NCI-H2029 (cell line): ENCODE measurements at regions not wholly inside any gene's neighbourhood (a gene's known extent, or its start where the extent isn't known, plus 50 kb on each side); places are given as distances from the start of the nearest gene placed in this dataset.
"Not testable (repeated sequence)": the region's sequence is repeated elsewhere in the genome, so short reads cannot be mapped to it uniquely, and the experiment has no call there.

Experiments
- DNase-seq: peaks from one replicate; lab custom pipeline; 2025; lab: John Stamatoyannopoulos, UW

DNA sequence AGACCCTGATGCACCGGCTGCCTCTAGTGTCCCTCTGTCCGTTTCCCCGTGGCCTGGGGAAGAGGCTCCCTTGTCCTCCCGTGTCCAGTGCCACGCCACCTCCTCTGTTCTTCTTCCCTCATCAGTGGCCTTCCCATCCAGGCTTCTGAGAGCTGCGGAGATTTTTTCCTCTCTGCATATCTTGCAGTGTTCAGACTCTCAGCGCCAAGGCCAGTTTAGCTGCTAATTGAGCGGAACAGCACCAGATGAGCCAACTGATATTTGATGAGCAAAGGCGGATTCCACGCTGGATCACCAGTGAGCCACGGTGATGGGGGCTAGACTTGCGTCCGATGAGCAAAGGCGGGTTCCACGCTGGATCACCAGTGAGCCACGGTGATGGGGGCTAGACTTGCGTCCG lies 257.6 kb downstream of the FOXL1 start:
- DNase-seq: no peak

DNA sequence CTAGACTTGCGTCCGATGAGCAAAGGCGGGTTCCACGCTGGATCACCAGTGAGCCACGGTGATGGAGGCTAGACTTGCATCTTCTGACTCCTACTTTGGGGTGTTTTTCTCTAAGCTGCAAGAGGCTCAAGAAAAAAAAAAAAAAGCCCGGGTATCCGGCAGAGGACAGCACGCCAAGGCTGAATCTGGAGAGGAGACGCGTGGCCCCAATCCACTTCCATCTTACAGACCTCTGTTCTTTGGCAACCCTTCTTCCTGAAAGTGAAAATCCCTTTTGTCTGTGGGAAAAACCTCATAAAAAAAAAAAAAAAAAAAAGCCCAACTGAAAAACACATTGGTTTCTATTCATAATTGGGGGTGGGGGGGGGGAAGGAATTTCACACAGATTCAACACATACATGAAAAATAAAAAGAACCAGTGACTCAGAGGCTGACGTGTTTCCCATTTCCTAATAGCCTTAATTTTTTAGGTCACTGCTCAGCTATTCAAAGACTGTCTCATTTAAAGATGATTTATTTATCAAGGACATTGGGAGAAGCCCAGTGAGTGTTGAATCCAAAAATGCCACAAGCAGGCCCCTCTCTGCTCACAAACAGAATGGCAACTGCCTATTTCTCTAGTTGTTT lies 258.3 kb downstream of the FOXL1 start:
- DNase-seq: no peak

DNA sequence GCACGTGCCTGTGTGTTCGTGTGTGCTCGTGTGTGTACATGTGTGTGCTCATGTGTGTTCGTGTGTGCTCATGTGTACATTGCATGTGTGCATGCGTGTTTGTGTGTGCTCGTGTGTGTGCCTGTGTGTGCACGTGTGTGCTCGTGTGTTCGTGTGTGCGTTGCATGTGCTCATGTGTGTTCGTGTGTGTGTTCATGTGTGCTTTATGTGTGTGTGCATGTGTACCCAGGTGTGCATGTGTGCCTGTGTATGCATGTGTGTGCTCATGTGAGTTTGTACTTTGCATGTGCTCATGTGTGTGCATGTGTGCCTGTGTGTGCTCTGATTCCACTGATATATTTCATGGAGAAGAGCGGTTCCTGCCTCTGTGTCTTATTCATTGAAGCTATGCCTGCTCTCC lies 265.5 kb downstream of the FOXL1 start:
- no peak for DNase-seq

DNA sequence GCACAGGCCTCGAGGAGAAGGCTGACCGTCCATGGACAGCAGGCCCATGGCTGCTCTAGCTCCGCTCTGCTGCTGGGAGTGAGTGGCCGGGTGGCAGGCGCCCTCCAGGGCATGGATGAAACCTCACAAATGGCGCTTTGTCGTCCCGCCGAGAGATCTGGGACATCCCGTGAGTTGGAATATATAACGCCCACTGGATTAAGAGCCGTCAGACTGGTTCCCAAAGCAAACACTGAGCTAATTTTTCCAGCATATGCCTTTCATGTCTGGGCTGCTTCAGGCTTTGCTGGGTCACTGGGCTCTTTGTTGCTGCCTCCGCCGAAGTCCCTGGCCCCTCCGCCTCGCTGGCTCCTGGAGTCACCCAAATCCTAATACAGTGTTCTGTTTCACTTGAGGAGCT lies 266.3 kb downstream of the FOXL1 start:
- DNase-seq: no peak

DNA sequence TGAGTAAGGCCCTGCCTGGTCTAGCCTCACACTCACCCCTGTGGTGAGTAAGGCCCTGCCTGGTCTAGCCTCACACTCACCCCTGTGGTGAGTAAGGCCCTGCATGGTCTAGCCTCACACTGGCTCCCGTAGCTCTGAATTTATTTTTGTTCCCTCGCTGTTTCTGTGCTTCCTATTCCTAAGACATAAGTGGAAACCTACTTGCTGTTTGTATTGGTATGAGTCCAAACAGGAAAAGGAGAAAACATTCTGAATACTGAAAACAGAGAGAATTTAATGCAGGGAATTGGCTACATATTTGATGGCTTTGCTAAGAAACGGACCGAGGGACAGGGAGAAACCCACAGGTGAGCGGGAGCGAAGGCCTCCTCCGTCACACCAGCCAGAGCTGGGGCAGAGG lies 267.8 kb downstream of the FOXL1 start:
- DNase-seq: no peak

DNA sequence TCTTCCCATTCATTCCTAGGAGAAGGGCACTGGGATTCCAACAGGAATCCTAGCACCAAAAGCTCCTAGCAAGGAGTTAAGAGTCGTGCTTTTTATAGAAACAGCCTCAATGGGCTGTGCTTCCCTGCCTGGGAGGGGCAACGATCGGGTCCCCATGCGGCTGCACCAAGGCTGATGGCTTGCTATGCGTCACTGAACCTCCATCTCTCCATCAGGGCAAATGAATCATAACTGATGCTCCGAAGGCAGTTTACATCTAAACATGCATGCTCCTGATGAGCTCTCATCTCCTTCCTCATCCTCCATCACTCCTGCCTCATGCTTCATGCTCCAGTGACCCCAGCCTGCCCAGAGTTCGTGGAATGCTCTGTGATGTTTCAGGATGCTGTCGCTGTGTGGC lies 270.5 kb downstream of the FOXL1 start:
- no peak for DNase-seq

DNA sequence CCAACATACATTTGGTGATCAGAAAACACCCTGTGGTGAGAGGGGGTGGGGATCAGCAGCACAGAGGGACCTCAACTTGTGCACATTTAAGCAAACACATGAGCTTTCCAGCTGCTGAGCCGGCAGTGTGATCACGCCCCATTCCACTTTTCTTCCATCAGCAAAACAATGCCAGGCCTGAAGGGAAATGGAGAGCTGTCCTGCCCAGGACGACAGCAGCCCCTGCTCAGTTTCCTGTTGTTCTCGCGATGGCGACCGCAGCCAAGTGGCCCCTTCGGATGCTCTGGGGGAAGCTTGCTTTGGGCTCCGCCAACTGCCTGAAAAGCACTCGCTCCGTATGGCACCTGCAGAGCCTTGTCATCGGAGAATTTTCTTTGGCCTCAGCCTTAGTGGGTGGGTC lies 272.3 kb downstream of the FOXL1 start:
- no peak for DNase-seq

DNA sequence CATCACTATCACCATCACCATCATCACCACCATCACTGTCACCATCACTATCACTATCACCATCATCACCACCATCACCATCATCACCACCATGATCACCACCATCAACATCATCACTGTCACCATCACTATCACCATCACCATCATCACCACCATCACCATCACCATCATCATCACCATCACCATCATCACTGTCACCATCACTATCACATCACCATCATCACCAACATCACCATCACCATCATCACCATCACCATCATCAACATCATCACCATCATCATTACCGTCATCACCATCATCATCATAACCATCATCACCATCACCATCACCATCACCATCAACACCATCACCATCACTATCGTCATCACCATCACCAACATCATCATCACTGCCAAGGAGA lies 273.8 kb downstream of the FOXL1 start:
- DNase-seq: no peak

DNA sequence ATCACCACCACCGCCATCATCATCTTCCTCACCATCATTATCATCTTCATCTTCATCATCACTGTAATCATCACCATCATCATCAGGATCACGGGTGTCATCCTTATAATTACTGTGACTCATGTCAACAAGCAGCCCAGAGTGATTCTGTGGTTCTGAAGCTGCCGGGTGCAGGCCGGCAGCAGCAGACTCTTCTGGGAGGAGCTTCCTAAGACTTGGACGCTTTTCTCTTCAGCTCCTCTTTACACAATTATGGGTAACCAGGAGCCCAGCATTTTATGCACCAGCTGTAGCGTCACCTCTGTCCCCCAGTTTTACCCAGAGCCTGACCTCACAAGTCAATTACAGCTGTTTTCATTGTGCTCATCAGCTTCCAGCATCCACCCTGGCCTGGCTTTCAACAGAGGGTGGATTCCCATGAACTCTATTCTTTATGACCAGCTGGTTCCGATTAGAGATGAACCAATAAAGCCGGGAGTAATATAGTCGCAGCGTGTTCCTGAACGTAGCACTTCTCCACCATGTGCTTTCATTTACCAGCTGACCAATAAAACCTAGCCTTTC lies 275.8 kb downstream of the FOXL1 start:
- DNase-seq: no peak

DNA sequence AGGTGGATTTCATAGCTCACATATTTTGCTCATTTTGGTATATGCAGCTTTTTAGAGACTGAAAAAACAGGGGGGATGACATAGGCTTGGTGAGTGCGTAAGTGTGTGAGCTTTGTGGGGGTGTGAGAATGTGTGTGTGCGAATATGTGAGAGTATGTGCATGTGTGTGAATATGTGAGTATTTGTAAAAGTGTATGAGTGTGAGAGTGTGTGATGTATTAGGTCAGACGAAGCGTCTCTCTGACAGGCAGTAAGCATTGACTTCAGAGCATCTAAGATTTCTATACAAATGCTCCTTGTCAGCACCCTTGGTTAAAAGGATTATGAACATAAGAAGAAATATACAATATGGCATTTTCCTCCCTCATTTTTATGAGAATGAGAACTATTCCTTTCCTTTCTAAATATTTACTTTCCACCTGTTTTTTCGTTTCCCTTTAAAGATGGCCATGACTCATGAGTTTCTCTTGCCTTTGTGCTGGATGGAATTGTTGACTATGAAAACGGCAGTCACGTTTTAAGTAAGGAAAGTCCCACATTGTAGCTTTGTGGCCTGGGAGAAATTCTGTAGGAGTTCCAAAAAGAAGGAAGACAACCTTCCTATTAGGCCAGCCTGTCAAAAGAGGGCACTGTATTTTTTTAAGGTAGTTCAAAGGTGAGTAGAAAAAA lies 276.4 kb downstream of the FOXL1 start:
- DNase-seq: no peak

DNA sequence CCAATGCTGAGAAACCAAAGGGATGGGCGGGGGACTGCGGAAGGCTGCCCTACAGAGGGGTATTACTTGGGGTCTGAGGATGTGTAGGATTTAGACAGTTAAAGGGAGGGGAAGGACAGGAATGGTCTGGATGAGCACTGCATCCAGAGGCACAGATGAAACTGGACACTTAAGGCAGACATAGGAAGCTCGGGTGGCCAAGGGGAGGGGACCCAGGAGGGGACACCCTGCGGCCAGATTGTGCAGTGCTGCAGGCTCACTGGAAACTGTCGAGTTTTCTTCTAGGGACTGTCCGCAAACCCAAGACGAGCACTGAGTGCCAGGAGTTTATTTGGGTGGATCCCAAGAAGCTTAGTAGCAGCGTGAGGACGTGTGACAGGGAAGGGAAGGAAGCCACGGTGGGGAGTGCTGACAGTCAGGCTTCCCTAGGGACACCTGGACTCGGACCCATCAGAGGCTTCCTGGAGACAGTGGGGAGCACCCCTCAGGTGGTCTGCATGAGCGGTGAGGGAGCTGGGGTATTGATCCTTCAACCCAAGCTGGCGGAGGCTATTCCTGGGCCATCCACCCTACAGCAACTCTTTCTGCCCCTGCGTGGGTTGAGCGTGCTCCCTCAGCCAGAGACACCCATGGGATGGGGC lies 278.7 kb downstream of the FOXL1 start:
- no peak for DNase-seq

DNA sequence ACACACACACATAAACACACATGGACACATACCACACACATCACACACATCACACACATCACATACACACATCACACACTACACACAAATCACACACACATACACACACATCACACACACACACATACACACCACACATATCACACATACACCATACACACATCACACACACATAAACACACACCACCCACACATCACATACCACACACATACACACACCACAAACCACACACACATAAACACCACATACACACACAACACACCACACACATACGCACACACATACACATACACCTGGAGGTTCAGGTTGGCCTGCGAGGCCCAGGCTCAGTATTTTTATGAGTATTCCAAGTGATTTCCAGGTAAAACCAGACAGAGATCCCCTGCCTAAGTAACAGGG lies 279.5 kb downstream of the FOXL1 start:
- DNase-seq: no peak

DNA sequence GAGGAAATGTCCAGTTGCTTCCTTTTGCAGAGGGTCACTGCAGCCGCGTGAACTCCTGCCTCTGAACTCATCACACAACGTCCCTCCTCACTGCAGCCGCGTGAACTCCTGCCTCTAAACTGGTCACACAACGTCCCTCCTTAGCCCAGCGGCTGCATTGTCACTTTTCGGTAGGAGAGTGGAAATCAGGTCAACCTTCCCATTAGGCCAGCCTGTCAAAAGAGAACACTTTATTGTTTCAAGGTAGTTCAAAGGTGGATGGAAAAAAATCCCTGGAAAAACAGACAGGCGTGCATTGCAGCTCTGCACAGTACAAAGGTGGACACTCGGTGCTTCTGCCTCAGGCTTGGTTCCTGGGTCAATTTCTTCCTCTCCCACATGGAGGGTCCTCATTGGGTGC lies 280.2 kb downstream of the FOXL1 start:
- DNase-seq: no peak

DNA sequence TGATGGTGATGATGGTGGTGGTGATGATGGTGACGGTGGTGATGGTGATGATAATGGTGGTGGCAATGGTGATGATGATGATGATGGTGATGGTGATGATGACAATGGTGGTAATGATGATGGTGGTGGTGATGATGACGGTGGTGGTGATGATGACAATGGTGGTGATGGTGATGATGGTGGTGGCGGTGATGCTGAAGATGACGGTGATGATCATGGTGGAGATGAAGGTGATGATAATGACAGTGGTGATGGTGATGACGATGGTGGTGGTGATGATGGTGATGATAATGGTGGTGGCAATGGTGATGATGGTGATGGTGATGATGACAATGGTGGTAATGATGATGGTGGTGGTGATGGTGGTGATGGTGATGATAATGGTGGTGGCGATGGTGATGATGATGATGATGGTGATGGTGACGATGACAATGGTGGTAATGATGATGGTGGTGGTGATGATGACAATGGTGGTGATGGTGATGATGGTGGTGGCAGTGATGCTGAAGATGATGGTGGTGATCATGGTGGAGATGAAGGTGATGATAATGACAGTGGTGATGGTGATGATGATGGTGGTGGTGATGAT lies 283.0 kb downstream of the FOXL1 start:
- not testable (repeated sequence) for DNase-seq

DNA sequence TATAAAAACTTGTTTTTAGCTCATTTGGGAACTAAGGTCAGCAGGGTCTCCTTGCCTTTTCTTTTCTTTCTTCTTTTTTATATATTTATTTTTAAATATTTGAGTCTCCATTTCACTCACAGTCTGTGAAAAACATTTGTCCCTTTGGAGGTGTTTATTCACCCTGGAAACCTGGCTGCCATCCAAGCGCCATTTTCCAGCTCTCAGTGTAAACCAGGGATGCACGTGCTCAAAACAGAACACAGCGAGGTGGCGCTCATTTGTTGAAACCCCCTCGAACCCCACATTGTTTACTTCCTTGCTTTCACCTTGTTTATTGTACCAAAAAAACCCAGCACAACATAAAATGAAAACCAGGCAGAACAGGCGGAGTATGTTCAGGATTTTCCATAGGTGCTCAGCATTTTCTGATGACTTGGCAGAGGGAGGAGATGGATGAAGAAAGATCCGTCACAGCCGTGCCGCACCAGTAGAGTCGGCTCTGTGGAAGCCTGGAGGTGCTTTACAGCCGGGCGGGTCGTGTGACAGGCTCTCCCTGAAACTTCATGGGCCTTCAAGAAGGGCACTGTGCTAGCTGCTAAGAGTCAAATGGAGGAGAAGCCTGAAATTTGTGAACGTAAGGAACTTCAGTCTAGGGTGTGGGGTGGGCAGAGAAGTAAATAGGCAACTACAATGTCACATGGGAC lies 284.4 kb downstream of the FOXL1 start:
- no peak for DNase-seq

DNA sequence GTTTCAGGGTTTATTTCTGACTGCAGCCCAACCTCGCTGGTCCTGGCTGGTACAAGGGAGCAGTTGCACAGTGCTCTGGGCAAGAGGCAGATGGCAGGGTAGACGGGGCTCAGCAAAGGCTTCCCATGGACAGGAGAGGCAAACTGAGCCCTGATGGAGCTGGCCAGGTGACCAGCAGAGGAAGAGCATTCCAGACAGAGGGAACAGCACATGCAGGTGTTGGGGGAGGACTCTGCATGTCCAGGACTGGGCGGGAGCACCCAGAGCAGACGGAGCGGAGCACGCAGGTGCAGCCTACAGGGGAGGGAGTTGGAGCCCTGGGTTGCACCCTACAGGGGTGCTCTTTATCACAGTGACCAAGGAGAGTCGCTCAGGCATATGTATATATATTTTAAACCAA lies 285.3 kb downstream of the FOXL1 start:
- no peak for DNase-seq

DNA sequence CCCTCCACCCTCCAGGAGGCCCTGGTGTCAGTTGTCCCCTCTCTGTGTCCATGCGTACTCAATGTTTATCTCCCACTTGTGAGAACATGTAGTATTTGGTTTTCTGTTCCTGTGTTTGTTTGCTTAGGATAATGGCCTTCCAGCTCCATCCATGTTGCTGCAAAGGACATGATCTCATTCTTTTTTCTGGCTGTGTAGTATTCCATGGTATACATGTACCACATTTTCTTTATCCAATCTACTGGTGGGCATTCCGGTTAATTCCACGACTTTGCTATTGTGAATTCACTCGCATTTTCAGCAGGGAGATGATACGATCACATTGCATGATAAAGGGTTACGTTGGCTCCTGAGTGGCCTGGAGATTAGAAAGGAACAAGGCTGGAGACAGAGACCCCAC lies 286.2 kb downstream of the FOXL1 start:
- no peak for DNase-seq

DNA sequence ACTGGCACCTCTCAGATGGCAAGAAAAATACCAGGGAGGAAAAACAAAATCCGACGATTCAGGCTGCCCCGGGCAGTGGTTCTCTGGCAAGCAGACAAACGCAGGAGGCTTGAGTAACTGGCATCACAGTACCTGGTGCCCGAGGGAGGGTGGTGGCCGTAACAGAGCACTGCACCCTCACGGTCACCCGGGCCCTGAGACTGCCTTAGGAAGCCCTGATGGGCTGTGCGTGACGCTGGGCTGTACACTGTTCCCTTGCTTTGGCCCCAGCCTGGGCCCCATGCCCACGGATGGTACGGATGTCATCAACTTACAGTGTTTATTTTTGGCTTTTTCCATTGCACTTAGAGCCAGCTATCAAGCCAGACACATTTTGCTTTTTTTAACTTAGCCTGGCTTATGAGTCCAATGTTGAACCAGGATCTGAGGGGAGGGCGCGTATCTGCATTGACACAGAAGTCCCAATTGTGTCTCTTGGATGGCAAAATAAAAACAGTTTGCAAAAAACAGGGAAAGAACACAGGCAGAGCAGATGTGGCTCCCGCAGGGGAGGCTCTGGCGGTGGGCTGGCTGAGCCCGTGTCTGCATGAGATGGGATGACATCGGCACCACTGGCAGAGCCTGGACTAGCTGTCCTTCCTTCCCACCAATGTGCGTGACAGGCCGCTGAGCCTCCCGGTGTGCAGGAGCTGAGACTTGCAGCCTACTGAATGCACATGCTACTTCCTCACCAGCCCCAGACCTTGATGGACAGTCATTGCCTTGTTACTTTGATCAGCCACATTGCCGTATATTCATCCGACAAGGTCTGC lies 287.7 kb downstream of the FOXL1 start:
- no peak for DNase-seq

DNA sequence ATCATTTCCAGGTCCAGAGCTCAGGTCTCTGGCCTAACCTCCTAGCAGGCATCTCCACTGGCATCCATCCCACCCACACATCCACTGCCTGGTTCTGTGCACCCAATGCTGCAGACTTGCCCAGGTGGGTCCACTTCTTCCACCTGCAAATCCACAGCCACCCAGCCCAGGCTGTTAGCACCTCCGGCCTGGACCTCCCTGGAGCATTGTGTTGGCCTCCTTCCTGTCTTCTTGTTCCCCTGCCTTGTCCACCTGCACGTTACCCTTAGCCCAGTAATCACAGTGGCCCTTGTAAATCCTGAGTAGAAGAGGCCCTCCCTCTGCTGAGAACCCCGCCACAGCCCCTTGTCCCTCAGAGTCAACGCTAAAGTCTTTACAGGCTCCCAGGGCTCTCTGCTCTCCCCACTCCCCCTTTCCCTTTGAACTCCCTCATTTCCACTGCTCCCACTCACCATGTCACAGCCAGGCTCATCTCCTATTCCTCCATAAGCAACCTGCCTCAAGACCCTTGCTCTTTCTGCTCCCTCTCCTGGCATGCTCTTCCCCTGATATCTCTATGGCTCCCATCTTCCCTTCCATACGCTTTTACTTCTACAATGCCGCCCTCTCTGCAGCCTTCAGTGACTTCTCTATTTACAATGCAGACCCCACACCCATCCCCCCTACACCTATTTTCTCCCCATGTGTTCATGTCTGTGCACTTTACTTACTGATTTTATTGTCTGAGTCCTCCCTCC lies 288.8 kb downstream of the FOXL1 start:
- no peak for DNase-seq

DNA sequence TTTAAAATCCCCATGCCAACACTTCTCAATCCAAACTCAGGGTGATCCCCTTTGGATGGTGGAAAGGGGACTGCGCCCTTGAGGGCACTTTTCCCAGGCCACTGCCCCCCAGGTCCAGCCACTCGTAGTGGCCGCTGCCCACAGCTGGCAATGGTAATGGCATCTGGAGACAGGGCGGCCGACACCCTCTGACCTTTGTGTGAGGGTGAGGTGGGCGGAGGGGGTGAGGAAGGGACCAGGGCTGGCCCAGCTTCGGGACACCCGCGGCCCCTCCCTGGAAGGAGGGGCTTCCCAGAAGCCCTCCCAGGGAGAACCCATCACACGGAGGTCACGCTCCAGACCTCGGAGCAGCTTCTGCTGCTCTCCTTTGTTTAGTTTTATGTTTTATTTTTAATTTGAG lies 289.7 kb downstream of the FOXL1 start:
- no peak for DNase-seq

DNA sequence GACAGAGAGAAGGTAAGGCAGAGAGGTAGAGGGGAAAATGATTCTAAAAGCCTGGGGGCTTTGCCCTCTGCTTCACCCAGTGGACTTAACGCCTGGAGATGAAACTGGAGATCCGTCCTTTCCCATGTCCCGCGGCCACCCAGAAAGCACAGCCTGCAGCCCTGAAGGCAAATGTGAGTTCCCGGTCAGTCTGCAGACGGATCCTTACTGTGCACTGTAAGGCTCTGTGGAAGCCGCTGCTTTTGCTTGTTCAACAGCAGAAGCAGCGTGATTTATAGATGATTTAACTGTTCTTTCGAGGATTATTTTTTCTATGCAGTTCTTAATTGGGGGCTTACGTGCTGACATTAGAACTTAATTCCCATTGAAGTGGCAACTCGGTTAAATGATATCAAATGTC lies 290.4 kb downstream of the FOXL1 start:
- no peak for DNase-seq
